ENCODE measurements at regions not wholly inside any gene's neighbourhood (a gene's known extent, or its start where the extent isn't known, plus 50 kb on each side); places are given as distances from the start of the nearest gene placed in this dataset.

GRCh38 chr2:129004485-129004884 lies 685.8 kb upstream of the HS6ST1 start:
- Histone ChIP-seq H3K4me1 (no peaks in the 10 kb centered on the region), H3K27ac (no peak overlapping the region), H3K9me3 (no peaks in the 10 kb centered on the region), H3K4me3 (replicated peaks in 1 of 3) (no peak overlapping the region), H3K36me3 (no peaks in the 10 kb centered on the region), H3K27me3 (no peaks in the 10 kb centered on the region)
- no peak for DNase-seq
- 43 to 46% methylated on average over 5 of the region's 5 CpGs for WGBS, 2 donors
- TF ChIP-seq CTCF (IDR thresholded peaks at IDR 0.05), result no peak
- intact Hi-C loops (cut with DNase I), result no loop called here

- intact Hi-C loops (cut with DNase I), result no loop called here
- Histone ChIP-seq H3K4me3 (replicated peaks in 1 of 3) (no peak overlapping the region), H3K36me3 (no peaks in the 10 kb centered on the region), H3K9me3 (no peaks in the 10 kb centered on the region), H3K27me3 (no peaks in the 10 kb centered on the region), H3K4me1 (no peaks in the 10 kb centered on the region), H3K27ac (no peak overlapping the region)
- WGBS, 2 donors, result 76 to 91% methylated on average over 3 to 4 of the region's 4 CpGs
- DNase-seq, result no peak
- no peak for TF ChIP-seq CTCF (IDR thresholded peaks at IDR 0.05)
- TF ChIP-seq POLR2A (IDR thresholded peaks at IDR 0.05), result no peak
Observed at GRCh38 chr2:129004940-129005490, 686.3 kb upstream of the HS6ST1 start.

- Histone ChIP-seq H3K27ac (no peak overlapping the region), H3K27me3 (no peaks in the 10 kb centered on the region), H3K9me3 (no peaks in the 10 kb centered on the region), H3K4me1 (no peaks in the 10 kb centered on the region), H3K4me3 (replicated peaks in 1 of 3) (no peak overlapping the region), H3K36me3 (no peaks in the 10 kb centered on the region)
- TF ChIP-seq CTCF (IDR thresholded peaks at IDR 0.05) (no peak), POLR2A (IDR thresholded peaks at IDR 0.05) (no peak)
- intact Hi-C loops (cut with DNase I), result no loop called here
- 63 to 65% methylated on average over 19 of the region's 19 CpGs for WGBS, 2 donors
- no peak for DNase-seq
Observed at GRCh38 chr2:129006135-129006886, 687.6 kb upstream of the HS6ST1 start.

GRCh38 chr2:129006901-129007300 lies 688.2 kb upstream of the HS6ST1 start:
- Histone ChIP-seq H3K4me1 (no peaks in the 10 kb centered on the region), H3K27ac (no peak overlapping the region), H3K36me3 (no peaks in the 10 kb centered on the region), H3K9me3 (no peaks in the 10 kb centered on the region), H3K27me3 (no peaks in the 10 kb centered on the region), H3K4me3 (replicated peaks in 1 of 3) (no peak overlapping the region)
- intact Hi-C loops (cut with DNase I), result no loop called here
- WGBS, 2 donors, result 92 to 96% methylated on average over 6 of the region's 6 CpGs
- TF ChIP-seq POLR2A (IDR thresholded peaks at IDR 0.05) (no peak), CTCF (IDR thresholded peaks at IDR 0.05) (no peak)
- no peak for DNase-seq

GRCh38 chr2:129008055-129008880 lies 689.6 kb upstream of the HS6ST1 start:
- H3K27me3 ChIP-seq, result no peaks in the 10 kb centered on the region
- WGBS, 2 donors, result 95 to 96% methylated on average over 5 of the region's 5 CpGs
- H3K4me1 ChIP-seq, result no peaks in the 10 kb centered on the region
- TF ChIP-seq POLR2A (IDR thresholded peaks at IDR 0.05) (no peak), CTCF (IDR thresholded peaks at IDR 0.05) (no peak)
- no peak overlapping the region for H3K4me3 ChIP-seq (replicated peaks in 1 of 3)
- no peak overlapping the region for H3K27ac ChIP-seq
- intact Hi-C loops (cut with DNase I), result no loop called here
- no peaks in the 10 kb centered on the region for H3K9me3 ChIP-seq
- H3K36me3 ChIP-seq, result no peaks in the 10 kb centered on the region
- DNase-seq, result no peak

Measured in thyroid gland (tissue), 4 donors.